ENCODE measurements at regions not wholly inside any gene's neighbourhood (a gene's known extent, or its start where the extent isn't known, plus 50 kb on each side); places are given as distances from the start of the nearest gene placed in this dataset.

- FAIRE-seq (no peak), DNase-seq (ENCODE audit: insufficient read length, low spot score) (no peak)
- no peak for TF ChIP-seq CTCF (IDR thresholded peaks at IDR 0.05; ENCODE audit: insufficient read depth, missing control alignments)
Observed at GRCh38 chr10:121113385-121113696, 262.2 kb downstream of the WDR11 start.

DNA sequence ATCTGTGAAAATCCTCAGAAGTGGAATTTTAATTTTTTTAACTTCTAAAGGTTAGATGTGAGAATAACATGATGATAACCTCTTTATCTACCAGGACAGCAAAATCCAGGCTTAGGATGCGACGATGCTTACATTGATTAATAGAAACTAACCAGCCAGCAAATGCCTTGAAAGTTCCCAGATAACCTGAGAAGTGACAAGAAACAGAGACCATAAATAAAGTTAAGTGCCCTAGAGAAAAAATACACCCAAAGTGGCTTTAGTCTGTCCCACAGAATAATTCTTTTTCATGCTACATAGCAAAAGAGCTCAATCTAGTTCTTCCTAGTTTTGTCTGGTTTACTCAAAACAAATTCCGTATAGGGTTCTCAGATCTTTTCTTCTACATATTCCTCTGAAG, 262.7 kb downstream of the WDR11 start:
- TF ChIP-seq CTCF (IDR thresholded peaks at IDR 0.05; ENCODE audit: insufficient read depth, missing control alignments) = no peak
- DNase-seq (ENCODE audit: insufficient read length, low spot score) (no peak), FAIRE-seq (no peak)

DNA sequence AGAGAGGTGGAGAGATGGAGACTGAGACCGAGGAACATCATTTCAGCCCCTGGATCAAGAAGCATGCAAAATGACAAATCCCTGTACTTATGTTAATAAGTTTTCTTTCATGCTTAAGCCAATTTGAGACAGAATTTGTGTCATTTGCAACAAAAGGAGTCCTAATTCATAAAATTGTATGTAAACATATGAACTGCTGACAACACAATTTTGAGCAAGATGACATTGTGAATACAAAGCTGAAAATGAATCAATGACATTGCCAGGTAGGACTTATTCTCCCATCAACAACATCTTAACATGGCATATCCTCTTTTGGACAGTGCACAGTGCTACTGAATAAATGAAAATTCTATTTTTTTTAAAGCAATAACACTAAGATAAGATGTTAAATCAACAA, 264.0 kb downstream of the WDR11 start:
- TF ChIP-seq CTCF (IDR thresholded peaks at IDR 0.05; ENCODE audit: insufficient read depth, missing control alignments) = no peak
- DNase-seq (ENCODE audit: insufficient read length, low spot score) (no peak), FAIRE-seq (no peak)

DNA sequence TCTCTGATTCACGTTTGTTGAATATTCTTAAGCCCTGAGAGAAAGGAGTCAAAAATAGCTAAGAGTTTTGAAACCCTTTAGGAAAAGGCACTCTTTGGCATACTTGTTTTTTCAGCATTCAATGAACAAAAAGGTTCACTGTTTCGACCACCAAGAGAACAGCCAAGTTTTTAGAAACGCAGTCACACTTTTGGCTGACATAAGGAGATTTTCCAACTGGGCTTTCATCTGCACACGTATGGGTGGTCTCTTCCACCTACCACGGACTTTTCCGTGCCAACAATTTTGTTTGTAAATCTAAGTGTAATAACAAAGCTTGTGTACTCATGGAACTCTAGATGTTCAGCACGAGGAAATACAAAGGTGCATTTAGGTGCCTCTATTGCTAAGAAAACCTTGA, 270.3 kb downstream of the WDR11 start:
- TF ChIP-seq CTCF (IDR thresholded peaks at IDR 0.05; ENCODE audit: insufficient read depth, missing control alignments) = no peak
- FAIRE-seq = no peak
- no peak for DNase-seq (ENCODE audit: insufficient read length, low spot score)

- DNase-seq (ENCODE audit: insufficient read length, low spot score) (no peak), FAIRE-seq (no peak)
- no peak for TF ChIP-seq CTCF (IDR thresholded peaks at IDR 0.05; ENCODE audit: insufficient read depth, missing control alignments)
Observed at GRCh38 chr10:121127151-121127906, 276.2 kb downstream of the WDR11 start.

DNA sequence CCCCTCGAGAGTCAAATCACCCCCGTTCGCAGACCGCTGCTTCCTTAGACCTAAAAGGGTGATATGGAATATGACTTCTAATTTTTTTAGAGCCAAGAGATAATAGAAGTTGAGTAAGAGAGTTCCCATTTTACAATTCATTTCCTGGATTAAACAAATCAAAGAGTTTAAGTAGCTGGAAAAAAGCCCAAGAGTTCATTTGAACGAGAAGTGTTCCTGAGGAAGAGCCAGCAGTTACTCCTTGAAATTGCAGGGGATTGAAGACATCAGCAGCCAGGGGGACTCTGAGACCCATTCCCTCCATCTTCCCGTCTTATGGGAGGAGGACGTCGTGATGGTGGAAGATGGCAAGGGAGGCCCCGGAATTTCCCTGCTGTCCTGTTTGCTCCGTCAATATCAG, 277.0 kb downstream of the WDR11 start:
- no peak for TF ChIP-seq CTCF (IDR thresholded peaks at IDR 0.05; ENCODE audit: insufficient read depth, missing control alignments)
- FAIRE-seq (no peak), DNase-seq (ENCODE audit: insufficient read length, low spot score) (no peak)

DNA sequence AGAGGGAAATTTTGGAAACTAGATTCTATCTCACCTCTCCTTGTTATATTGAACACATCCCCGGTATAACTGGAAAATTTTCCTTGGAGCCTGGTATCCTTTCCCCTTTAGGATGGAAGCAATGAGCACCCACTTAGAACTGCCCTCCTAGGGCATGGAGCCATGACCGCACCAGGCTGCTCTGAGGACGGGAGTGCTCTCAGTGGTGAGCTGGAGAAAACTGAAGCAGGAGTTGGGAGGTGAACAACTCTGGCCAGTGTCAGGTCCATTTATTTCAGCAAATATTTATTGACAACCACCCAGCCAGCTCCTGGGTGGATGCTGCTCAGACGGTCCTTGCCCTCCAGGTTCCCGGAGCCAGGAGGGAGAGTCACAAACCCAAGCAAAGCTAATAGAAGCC, 278.1 kb downstream of the WDR11 start:
- no peak for DNase-seq (ENCODE audit: insufficient read length, low spot score)
- no peak for FAIRE-seq
- no peak for TF ChIP-seq CTCF (IDR thresholded peaks at IDR 0.05; ENCODE audit: insufficient read depth, missing control alignments)
